Activated CD8-positive, alpha-beta memory T cell treated with anti-CD3 and anti-CD28 coated beads for 36 hours (primary cell): ENCODE measurements at regions not wholly inside any gene's neighbourhood (a gene's known extent, or its start where the extent isn't known, plus 50 kb on each side); places are given as distances from the start of the nearest gene placed in this dataset.
"Not testable (repeated sequence)": the region's sequence is repeated elsewhere in the genome, so short reads cannot be mapped to it uniquely, and the experiment has no call there.

Experiments
- CTCF ChIA-PET: fragments of 350-600 bp; sonication (Branson Sonifier 250); formaldehyde crosslinking; loops from one replicate; lab custom pipeline; 2021; ENCODE audit warnings: antibody characterized with exemption; lab: Charles Lee
- POLR2A ChIA-PET: fragments of 350-600 bp; sonication (Branson Sonifier 250); formaldehyde crosslinking; loops from one replicate; lab custom pipeline; 2021; ENCODE audit warnings: antibody characterized with exemption; lab: Charles Lee

GRCh38 chr5:157965040-157965678 lies 106.2 kb upstream of the CLINT1 start:
- ChIA-PET CTCF (no interaction called here), POLR2A (no interaction called here)

- ChIA-PET CTCF (no interaction called here), POLR2A (no interaction called here)
These were observed 104.8 kb upstream of the CLINT1 start for GRCh38 chr5:157963761-157964160.

DNA sequence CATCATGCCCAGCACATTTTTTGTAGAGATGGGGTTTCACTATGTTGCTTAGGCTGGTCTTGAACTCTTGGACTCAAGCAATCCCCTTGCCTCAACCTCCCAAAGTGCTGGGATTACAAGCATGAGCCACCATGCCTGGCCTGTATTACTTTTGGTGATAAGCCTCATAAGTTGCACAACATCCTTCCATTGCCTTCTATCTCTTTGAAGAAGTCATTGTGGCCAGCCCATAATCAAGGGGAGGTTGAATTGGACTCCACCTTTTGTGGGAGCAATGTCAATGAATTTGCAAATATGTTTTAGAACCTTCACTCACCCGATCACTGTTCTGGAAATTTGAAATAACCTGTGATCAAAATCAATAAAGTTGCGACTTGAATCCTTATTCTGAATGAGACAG lies 104.3 kb upstream of the CLINT1 start:
- ChIA-PET POLR2A (no interaction called here), CTCF (no interaction called here)

DNA sequence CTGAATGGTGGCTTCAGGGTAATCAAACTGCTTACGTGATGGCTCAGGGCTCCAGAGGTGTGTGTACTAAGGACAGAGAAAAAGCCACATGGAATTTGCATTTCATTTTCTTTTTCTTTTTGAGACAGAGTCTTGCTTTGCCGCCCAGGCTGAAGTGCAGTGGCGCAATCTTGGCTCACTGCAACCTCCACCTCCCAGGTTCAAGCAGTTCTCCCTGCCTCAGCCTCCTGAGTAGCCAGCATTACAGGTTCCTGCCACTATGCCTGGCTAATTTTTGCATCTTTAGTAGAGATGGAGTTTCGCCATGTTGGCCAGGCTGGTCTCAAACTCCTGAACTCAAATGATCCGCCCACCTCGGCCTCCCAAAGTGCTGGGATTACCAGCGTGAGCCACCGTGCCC lies 103.7 kb upstream of the CLINT1 start:
- POLR2A ChIA-PET, CTCF ChIA-PET: not testable (repeated sequence)

DNA sequence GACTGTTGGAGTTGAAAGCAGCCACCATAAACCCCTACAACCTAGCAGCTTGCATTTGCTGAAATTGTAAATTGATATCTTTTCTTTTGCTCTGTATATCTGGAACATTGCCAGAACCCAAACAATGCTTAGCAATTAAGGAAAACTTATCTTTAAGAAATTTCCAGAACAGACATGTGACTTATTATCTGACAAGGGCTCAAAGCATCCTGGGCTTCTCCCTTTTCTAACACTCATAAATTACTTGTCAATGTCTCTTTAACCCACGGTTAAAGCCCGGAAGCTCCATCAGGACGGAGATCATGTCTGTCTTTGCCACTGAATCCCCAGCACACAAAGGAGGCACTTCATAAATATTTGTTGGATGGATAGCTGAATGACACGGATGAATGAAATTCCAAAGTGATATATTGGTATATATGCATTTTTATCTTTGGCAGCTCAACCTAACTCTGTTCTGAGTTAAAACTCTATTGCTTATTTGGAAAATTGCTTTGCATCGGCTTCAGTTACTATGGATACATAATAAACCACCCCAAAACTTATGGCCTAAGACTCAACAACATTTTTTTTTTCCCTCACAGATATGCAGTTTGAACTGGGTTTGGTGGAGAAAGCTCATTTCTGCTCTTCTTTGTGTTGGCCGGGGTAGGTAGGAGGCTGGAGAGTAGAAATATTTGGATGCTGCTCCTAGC lies 103.1 kb upstream of the CLINT1 start:
- ChIA-PET CTCF (no interaction called here), POLR2A (no interaction called here)

DNA sequence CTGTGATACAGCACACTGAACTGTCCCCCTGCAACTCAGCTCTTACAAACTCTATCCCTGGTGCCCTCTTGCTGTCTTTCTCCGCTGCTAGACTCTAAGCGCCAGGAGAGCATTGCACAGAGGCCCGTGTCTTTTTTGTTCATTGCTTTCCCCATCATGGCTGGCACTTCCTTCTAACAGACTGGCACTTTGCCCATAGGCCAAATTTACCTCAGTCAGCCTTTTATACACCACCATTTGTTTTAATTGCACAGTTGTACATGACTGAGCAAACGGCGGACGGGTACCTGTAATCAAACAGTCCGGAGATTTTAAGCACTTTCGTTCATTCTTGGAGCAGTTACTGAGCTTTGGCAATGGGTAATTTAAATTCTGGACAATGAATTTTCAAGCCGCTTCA lies 102.2 kb upstream of the CLINT1 start:
- CTCF ChIA-PET = no interaction called here
- POLR2A ChIA-PET = no interaction called here

DNA sequence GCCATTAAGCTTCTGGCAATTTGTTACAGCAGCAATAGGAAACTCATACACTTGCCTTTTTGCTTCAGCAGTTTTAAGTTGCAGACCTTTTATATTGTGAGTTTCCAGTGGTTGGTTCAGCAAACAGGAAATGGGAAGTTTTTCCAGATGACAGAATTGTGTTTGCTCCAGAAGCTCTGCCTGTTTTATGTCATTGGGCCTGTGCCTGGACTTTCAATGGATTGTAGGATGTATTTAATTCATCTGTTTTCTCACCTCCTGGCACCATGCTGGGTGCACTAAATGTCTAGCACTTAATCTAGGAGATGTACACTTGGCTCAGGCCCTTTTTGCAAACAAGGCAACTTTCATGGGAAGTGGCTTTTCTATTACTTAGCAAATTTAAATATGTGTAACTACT lies 100.4 kb upstream of the CLINT1 start:
- ChIA-PET POLR2A (no interaction called here), CTCF (interaction anchor here (0.9 kb wide), 1 partner anchor 9 kb away, joined by 3 read pairs; no protein-coding TSS in a partner anchor)

- CTCF ChIA-PET = no interaction called here
- POLR2A ChIA-PET = no interaction called here
These were observed 97.4 kb upstream of the CLINT1 start for GRCh38 chr5:157956271-157956885.

GRCh38 chr5:157955541-157956172 lies 96.7 kb upstream of the CLINT1 start:
- POLR2A ChIA-PET = no interaction called here
- CTCF ChIA-PET = no interaction called here

- CTCF ChIA-PET = no interaction called here
- POLR2A ChIA-PET = no interaction called here
These were observed 93.4 kb upstream of the CLINT1 start for GRCh38 chr5:157952374-157952685.

GRCh38 chr5:157951673-157952373 lies 92.9 kb upstream of the CLINT1 start:
- ChIA-PET CTCF (no interaction called here), POLR2A (interaction anchor here (0.8 kb wide), 1 partner anchor 140 kb away, joined by 4 read pairs; no protein-coding TSS in a partner anchor)

DNA sequence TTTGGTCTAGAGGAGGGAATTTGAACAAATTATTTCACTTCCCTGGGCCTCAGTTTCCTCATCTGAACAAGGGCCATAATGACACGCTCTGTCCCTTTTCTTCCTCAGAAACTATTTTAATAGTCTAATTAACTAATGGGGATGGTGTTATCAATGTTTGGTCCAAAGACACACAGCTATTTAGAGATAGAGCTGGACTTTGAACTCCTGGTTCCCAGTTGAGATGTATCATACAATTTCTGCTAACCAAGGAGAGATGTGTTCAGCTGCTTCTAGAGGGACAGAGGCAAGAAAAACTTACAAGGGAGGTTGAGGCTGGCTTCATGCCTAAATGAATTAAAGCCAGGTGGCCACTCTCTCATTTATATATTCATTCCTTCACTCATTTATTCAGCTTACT lies 90.6 kb upstream of the CLINT1 start:
- ChIA-PET CTCF (interaction anchor here (1.0 to 2.0 kb wide), 4 partner anchors 9 to 187 kb away, joined by 3 to 5 read pairs (median 3); no protein-coding TSS in a partner anchor), POLR2A (no interaction called here)

- CTCF ChIA-PET = interaction anchor here (1.1 to 2.0 kb wide), 6 partner anchors 94 to 187 kb away, joined by 3 to 5 read pairs (median 4); no protein-coding TSS in a partner anchor
- POLR2A ChIA-PET = no interaction called here
These were observed 89.9 kb upstream of the CLINT1 start for GRCh38 chr5:157948738-157949410.

- CTCF ChIA-PET = no interaction called here
- POLR2A ChIA-PET = no interaction called here
These were observed 88.2 kb upstream of the CLINT1 start for GRCh38 chr5:157947156-157947555.

DNA sequence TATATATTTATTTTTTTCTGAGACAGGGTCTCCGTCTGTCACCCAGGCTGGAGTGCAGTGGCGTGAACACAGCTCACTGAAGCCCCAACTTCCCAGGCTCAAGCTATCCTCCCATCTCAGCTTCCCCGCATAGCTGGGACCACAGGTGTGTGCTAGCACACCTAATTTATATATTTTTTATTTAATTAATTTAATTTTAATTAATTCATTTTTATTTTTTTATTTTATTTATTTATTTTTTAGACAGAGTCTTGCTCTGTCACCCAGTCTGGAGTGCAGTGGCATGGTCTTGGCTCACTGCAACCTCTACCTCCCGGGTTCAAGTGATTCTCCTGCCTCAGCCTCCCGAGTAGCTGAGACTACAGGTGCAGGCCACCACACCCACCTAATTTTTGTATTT lies 86.9 kb upstream of the CLINT1 start:
- POLR2A ChIA-PET, CTCF ChIA-PET: not testable (repeated sequence)

DNA sequence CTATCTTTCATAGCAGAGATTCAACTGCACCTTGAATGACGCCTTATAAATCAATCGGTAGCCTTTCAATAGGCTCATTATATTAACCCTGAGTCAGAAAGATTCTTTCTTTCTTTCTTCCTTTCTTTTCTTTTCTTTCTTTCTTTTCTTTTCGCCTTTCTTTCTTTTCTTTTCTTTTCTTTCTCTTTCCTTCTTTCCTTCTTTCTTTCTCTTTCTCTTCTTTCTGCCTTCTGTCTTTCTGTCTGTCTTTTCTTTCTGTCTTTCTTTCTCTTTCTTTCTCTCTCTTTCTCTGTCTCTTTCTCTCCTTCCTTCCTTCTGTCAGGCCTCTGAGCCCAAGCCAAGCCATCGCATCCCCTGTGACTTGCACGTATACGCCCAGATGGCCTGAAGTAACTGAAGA lies 86.0 kb upstream of the CLINT1 start:
- ChIA-PET POLR2A (no interaction called here), CTCF (no interaction called here)

- CTCF ChIA-PET = no interaction called here
- POLR2A ChIA-PET = no interaction called here
These were observed 85.2 kb upstream of the CLINT1 start for GRCh38 chr5:157944077-157944633.

DNA sequence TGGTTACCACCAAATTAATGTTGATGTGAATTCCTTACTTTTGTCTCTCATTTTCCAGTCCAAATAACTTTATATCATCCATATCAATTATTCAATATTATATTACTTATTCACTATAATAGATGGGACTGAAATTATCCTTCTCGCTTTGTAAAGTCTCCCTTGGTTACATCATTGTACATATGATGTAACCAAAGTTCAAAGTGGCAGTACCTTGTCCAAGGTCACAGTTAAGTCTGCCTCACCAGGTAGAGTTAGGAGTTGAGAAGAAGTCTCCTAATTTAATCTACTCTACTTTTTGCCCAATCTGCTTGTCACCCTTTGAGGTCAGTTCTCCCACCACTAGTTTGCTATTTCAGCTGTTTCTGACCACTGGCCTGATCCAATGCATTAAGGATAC lies 83.7 kb upstream of the CLINT1 start:
- ChIA-PET POLR2A (no interaction called here), CTCF (no interaction called here)

DNA sequence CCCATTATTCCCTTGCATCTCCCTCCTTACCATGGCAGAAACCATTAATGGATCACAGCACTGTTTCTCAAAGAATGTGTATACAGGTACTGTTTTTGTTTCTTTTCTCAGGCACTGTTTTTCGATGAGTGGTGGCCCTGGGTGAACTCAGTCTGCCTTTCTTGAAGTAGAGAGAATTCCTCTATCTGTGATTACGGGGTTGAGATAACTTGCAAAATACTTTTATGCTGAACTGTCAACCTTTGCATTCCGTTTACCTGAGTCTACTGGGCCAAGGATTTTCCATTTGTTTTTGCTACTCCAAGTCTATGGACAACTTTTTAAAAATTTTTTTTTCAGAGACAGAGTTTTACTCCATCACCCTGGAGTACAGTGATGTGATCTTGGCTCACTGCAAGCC lies 82.7 kb upstream of the CLINT1 start:
- POLR2A ChIA-PET = no interaction called here
- CTCF ChIA-PET = no interaction called here
